Smooth muscle cell (in vitro differentiated cells): ENCODE measurements at regions not wholly inside any gene's neighbourhood (a gene's known extent, or its start where the extent isn't known, plus 50 kb on each side); places are given as distances from the start of the nearest gene placed in this dataset.

ENCODE experiments used
- DNase-seq: peaks from one replicate; lab custom pipeline; 2025; ENCODE audit not compliant: unreplicated experiment; lab: John Stamatoyannopoulos, UW
- H2AFZ ChIP-seq: fragments of 200-600 bp; sonication (generic); 2 replicates; pipeline ENCODE4 v1.6.0; 2016; ENCODE audit warnings: antibody characterized with exemption, low read depth, mild to moderate bottlenecking
- H3F3A ChIP-seq: fragments of 200-600 bp; sonication (generic); 2 replicates; pipeline ENCODE4 v1.6.0; 2017; ENCODE audit warnings: antibody characterized with exemption, low read depth
- H3K27ac ChIP-seq: fragments of 200-600 bp; sonication (generic); 2 replicates; pipeline ENCODE4 v1.5.1; 2016; ENCODE audit warnings: low read depth, mild to moderate bottlenecking
- H3K27me3 ChIP-seq: fragments of 200-600 bp; sonication (generic); 2 replicates; pipeline ENCODE4 v1.6.1; 2016; ENCODE audit warnings: low read depth, mild to moderate bottlenecking
- H3K36me3 ChIP-seq: fragments of 200-600 bp; sonication (generic); 2 replicates; pipeline ENCODE4 v1.5.1; 2016; ENCODE audit warnings: low read depth
- H3K4me1 ChIP-seq: fragments of 200-600 bp; sonication (generic); 2 replicates; pipeline ENCODE4 v1.5.1; 2016; ENCODE audit warnings: low read depth
- H3K4me2 ChIP-seq: fragments of 200-600 bp; sonication (generic); 2 replicates; pipeline ENCODE4 v1.6.0; 2016; ENCODE audit warnings: mild to moderate bottlenecking
- H3K4me3 ChIP-seq: fragments of 200-600 bp; sonication (generic); 2 replicates; pipeline ENCODE4 v1.5.1; 2016; ENCODE audit warnings: mild to moderate bottlenecking
- H3K79me2 ChIP-seq: fragments of 200-600 bp; sonication (generic); 2 replicates; pipeline ENCODE4 v1.6.0; 2016; ENCODE audit warnings: low read depth, mild to moderate bottlenecking
- H3K9ac ChIP-seq: fragments of 200-600 bp; sonication (generic); 2 replicates; pipeline ENCODE4 v1.6.0; 2016; ENCODE audit warnings: low read depth
- H3K9me3 ChIP-seq: fragments of 200-600 bp; sonication (generic); replicated peaks from 2 replicates; pipeline ENCODE4 v1.5.1; 2016; ENCODE audit warnings: low read depth
- H4K20me1 ChIP-seq: fragments of 200-600 bp; sonication (generic); 2 replicates; pipeline ENCODE4 v1.6.0; 2016; ENCODE audit warnings: low read depth
- CTCF ChIP-seq: fragments of 200-600 bp; sonication (generic); IDR thresholded peaks from 2 replicates; pipeline ENCODE4 v1.5.1; 2017; ENCODE audit warnings: borderline replicate concordance, mild to moderate bottlenecking, antibody characterized with exemption; ENCODE audit not compliant: insufficient read depth, poor library complexity, severe bottlenecking
- WGBS: methylation state at CpG from one replicate; pipeline ENCODE4 v1.1.7; 2016; ENCODE audit warnings: low lambda C conversion rate; 5-methylcytosine and 5-hydroxymethylcytosine counted together

DNA sequence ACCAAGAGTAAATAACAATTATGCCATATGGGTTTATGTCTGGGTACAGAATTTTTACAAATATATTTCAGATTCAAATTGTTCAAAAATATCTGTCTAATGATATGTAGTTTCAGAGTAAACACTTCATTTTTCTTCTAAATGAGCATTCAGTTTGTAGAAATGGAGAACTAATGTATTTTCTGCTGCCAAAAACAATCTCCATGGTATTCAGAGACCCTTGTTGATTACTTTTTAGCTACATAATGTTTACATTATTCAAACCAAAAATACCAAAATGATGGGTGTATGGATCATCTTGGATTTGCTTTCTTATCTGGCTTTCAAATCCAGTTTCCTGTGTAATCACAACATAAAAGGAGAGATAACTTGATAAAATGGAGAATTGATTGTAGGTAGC is 576.0 kb upstream of the CDH4 start:
- no peaks in the 10 kb centered on the region for H3K79me2 ChIP-seq
- no peak for TF ChIP-seq CTCF
- no peaks in the 10 kb centered on the region for H3K9me3 ChIP-seq
- DNase-seq, result no peak
- no peak overlapping the region for H2AFZ ChIP-seq
- no peak overlapping the region for H3K9ac ChIP-seq
- H3K4me1 ChIP-seq, result no peaks in the 10 kb centered on the region
- H3F3A ChIP-seq, result no peaks in the 10 kb centered on the region
- no peak overlapping the region for H3K4me2 ChIP-seq
- no peak overlapping the region for H3K4me3 ChIP-seq
- H3K27me3 ChIP-seq, result peaks cover 7% of the 10 kb centered on the region
- no peaks in the 10 kb centered on the region for H3K36me3 ChIP-seq
- no peak overlapping the region for H3K27ac ChIP-seq
- no peaks in the 10 kb centered on the region for H4K20me1 ChIP-seq

- Histone ChIP-seq H2AFZ (no peak overlapping the region), H3K4me1 (no peaks in the 10 kb centered on the region), H3K4me3 (no peak overlapping the region), H3K27ac (no peak overlapping the region), H3K9me3 (no peaks in the 10 kb centered on the region), H3K4me2 (no peak overlapping the region), H3K9ac (no peak overlapping the region), H3K79me2 (no peaks in the 10 kb centered on the region), H4K20me1 (no peaks in the 10 kb centered on the region), H3F3A (no peaks in the 10 kb centered on the region), H3K27me3 (peaks cover 7% of the 10 kb centered on the region), H3K36me3 (no peaks in the 10 kb centered on the region)
- WGBS, result 95% methylated on average over 1 of the region's 1 CpG
- TF ChIP-seq CTCF, result no peak
- no peak for DNase-seq
These were observed 574.2 kb upstream of the CDH4 start for GRCh38 chr20:60677819-60678218.

DNA sequence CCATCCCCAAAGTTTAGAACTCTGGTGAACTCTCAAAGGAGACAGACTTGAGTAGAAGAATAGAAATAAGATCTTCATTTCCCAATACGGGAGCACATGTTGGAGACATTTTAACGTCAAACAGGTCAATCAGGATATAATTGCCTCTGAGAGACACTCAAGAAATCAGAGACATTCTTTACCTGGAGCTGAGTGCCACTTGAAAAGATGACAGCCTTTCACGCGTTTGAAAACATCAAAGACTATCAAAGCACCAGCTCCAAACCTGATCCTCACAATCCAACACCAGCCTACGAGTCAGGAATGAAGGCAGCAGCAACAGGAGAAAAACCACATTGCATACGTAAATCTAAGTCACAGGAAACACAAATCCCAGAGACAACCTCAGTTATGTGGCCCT is 571.5 kb upstream of the CDH4 start:
- Histone ChIP-seq H4K20me1 (no peaks in the 10 kb centered on the region), H3K9me3 (no peaks in the 10 kb centered on the region), H3K9ac (no peak overlapping the region), H3K4me2 (no peak overlapping the region), H3K27me3 (no peaks in the 10 kb centered on the region), H3K27ac (no peak overlapping the region), H3K4me3 (no peak overlapping the region), H3F3A (no peaks in the 10 kb centered on the region), H3K36me3 (no peaks in the 10 kb centered on the region), H2AFZ (no peak overlapping the region), H3K4me1 (no peaks in the 10 kb centered on the region), H3K79me2 (no peaks in the 10 kb centered on the region)
- DNase-seq, result no peak
- no peak for TF ChIP-seq CTCF
- 76% methylated on average over 6 of the region's 6 CpGs for WGBS

- no peaks in the 10 kb centered on the region for H4K20me1 ChIP-seq
- H2AFZ ChIP-seq, result no peak overlapping the region
- DNase-seq, result no peak
- H3K27ac ChIP-seq, result no peak overlapping the region
- no peaks in the 10 kb centered on the region for H3K9me3 ChIP-seq
- peaks cover 1% of the 10 kb centered on the region for H3K4me1 ChIP-seq
- no peak overlapping the region for H3K9ac ChIP-seq
- H3K4me3 ChIP-seq, result no peak overlapping the region
- 86% methylated on average over 8 of the region's 8 CpGs for WGBS
- no peak for TF ChIP-seq CTCF
- H3K27me3 ChIP-seq, result no peaks in the 10 kb centered on the region
- no peak overlapping the region for H3K4me2 ChIP-seq
- no peaks in the 10 kb centered on the region for H3K36me3 ChIP-seq
- H3F3A ChIP-seq, result no peaks in the 10 kb centered on the region
- no peaks in the 10 kb centered on the region for H3K79me2 ChIP-seq
These were observed 564.8 kb upstream of the CDH4 start for GRCh38 chr20:60687213-60687612.
